NCI-H1105 (cell line): ENCODE measurements at regions not wholly inside any gene's neighbourhood (a gene's known extent, or its start where the extent isn't known, plus 50 kb on each side); places are given as distances from the start of the nearest gene placed in this dataset.

Experiments
- DNase-seq: peaks from one replicate; lab custom pipeline; 2025; lab: John Stamatoyannopoulos, UW

- no peak for DNase-seq
Observed at GRCh38 chr4:137203601-137204000, 328.7 kb downstream of the PCDH18 start.

GRCh38 chr4:137200322-137200721, 332.0 kb downstream of the PCDH18 start:
- no peak for DNase-seq

- no peak for DNase-seq
Observed at GRCh38 chr4:137198791-137199190, 333.5 kb downstream of the PCDH18 start.

DNA sequence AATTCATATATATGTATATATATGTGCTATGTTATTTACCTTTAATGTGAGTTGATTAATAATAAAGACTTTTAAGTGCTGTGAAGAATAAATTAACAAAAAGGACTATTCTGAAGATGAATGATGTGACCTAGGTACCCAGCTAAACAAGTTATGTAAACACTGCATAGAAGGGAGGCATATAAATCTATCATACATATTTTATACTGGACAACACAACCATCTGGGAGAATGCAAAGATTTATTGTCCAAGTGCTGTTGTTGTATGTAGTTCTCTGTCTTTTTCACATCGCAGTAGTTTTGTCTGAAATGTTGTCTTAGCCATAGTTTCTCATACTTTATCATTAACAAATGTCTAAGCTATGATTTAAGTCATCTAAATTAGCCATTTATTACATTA, 337.6 kb downstream of the PCDH18 start:
- DNase-seq, result no peak

GRCh38 chr4:137193564-137193963, 338.7 kb downstream of the PCDH18 start:
- DNase-seq, result no peak

DNA sequence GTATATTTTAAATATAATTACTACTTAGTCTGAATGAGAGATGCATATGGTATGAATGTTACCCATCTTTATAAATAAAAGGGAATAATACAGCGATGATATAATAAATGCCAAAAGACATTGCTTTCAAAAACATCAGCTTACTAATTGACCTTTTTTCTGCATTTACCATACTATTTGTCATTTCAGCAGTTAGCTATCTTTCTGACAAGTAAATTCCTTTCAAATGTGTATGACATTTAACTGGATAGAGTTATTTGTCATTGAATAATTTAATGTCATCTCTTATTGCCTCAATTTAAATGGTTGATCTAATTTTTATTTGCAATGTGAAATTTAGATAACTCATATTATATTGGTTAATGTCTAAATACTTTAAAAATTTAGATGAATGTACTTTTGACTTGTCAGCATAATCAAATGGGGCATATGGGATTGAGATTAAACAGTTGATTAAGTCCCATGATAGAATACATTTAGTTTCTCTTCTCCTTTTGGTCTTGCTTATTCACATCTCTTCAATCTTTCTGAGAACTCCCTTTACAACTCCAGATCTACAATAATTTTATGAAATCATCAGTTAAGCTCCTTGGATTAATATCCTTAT, 350.9 kb downstream of the PCDH18 start:
- no peak for DNase-seq

GRCh38 chr4:137180349-137180748, 351.9 kb downstream of the PCDH18 start:
- DNase-seq, result no peak

DNA sequence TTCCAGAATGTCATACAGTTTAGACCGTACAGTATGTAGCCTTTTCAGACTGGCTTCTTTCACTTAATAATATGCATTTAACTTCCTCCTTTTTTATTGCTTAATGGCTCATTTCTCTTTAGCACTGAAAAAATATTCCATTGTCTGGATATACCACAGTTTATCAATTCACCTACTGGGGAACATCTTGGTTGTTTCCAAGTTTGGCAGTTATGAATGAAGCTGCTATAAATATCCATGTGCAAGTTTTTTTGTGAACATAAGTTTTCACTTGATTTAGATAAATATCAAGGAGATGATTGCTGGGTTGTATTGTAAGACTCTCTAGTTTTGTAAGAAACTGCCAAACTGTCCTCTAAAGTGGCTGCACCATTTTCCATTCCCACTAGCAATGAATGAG, 375.5 kb downstream of the PCDH18 start:
- no peak for DNase-seq

DNA sequence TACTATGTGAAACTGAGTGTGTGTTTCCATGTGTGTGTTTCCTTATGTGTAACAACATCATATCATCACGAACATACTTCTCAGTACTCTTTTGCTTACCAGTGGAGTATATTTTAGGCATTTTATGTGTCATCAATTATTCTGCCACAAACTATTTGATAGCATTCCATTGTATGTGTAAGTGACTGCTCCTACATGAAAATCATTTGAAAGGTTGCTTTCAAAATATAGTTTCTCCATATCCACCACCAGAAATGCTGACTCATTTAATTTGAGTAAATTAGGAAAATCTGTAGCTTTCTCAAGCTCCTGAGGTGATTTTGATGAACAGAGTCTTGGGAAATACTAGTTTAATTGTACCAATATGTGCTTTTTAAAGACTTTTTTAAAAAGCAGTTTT, 376.2 kb downstream of the PCDH18 start:
- DNase-seq, result no peak

GRCh38 chr4:137131201-137131600, 401.1 kb downstream of the PCDH18 start:
- no peak for DNase-seq

GRCh38 chr4:137129845-137130244, 402.4 kb downstream of the PCDH18 start:
- no peak for DNase-seq

GRCh38 chr4:137129441-137129840, 402.9 kb downstream of the PCDH18 start:
- no peak for DNase-seq

DNA sequence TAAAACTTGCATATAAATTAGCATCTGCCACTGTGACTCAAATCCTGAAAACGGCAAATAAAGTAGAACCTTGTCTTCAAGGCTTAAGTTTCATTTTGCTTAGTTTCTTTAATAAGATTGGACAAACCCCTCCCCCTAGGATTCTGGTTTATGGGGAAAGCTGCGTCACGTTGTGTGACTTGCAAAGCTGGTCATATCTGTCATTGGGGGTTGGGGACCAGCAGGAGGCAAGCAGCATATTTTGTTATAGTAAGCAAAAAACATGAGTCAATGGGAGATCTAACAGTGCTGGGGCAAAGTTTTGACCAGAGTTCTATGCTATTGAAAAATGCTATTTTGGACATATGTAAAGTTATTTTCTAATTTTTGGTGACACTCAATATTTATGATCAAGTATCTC, 407.3 kb downstream of the PCDH18 start:
- DNase-seq, result no peak

GRCh38 chr4:137124278-137124932, 407.9 kb downstream of the PCDH18 start:
- DNase-seq, result peak; percentile 30

DNA sequence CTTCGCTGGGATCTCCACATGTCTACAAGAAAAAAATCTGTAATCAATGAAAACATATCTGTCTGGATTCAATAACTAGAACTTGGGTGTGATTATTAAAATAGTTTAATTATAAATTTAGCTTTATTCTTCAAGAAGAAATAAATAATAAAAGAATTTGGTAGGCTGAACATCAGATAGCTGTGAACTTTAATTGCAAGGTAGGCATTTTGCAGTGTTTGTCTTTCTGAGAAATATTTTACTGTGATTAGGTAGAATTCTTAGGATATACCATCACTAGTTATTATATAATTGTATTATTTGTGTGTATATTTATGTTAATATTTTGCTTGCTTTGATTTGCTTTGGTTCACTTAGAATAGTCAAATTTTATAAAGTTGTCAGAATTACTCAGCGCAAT, 409.4 kb downstream of the PCDH18 start:
- no peak for DNase-seq

GRCh38 chr4:137116144-137116543, 416.1 kb downstream of the PCDH18 start:
- no peak for DNase-seq

GRCh38 chr4:137106733-137107132, 425.6 kb downstream of the PCDH18 start:
- no peak for DNase-seq

- no peak for DNase-seq
Observed at GRCh38 chr4:137106287-137106686, 426.0 kb downstream of the PCDH18 start.

DNA sequence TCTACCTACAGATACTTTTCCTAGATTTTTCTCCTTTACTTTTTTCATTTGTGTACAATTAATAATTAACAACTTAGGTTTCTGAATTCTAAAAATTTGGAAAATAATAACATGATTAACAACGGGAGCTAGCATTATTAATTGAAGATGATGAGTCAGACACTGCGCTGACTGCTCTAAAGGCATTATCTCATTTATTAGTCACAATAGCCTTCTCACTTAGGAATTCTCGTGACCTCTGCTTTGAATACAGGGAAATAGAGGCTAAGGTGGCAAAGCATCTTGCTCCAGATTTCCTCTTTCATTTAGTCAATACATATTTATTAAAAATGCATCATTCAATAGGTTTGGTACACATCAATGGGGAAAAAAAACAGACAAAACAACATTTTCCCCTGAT, 441.3 kb downstream of the PCDH18 start:
- DNase-seq, result no peak

DNA sequence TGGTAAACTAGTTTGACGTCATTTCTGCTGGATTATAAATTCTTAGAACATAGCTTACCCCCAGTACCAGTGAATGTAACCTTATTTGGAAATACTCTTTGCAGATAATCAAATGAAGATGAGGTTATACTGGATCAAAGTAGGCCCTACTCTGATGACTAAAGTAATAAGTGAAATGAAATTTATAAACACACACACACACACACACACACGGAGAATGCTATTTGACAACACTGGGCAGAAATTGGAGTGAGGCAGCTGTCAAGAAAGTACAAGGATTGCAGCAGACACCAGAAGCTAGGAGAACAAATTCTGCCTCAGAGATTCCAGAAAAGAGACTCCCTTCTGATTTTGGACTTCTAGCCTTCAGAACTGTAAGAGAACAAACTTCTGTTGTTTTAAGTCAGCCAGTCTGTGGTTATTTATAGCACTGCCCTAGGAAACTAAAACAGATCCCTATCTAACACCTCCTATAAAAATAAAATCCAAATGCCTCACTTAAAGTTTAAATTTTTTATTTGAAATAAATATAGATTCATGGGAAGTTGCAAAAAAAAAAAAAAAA, 448.6 kb downstream of the PCDH18 start:
- no peak for DNase-seq

DNA sequence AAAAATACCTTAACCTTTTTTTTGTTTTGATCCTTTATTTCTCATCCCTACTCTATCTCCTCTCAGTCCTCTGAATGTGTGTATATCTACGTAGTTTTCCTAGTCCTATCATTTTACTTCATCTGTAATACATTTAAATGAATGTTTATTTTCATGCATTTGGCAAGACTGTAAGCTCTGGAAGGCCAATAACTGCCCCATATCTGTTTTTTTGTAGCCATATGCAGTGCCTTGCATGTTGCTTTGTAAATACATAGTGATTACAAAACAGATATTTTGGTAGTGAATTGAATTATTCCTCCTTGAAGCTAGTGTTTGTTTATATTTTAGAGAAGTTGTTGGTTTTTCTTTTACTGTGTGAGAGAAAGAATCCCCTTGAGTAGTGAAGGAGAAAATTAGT, 450.2 kb downstream of the PCDH18 start:
- DNase-seq, result no peak

- DNase-seq, result no peak
Observed at GRCh38 chr4:137076908-137077307, 455.4 kb downstream of the PCDH18 start.

DNA sequence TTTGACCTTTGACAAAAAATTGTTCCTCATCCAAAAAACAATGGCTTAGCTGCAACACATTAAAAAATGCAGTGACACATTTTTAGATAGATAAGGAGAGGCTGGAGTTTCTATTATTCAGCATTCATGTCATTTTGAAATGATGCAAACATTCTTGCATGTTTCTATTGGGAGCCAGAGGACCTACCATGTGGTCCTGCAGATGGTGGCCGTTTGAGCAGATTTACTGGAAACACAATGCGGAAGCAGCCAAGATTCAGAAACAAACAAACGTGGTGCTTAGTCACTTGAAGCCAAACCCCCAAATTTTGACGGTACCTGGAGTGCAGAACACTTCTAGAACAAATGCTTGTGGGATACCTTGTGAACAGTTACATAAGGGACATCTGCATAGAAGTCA, 456.7 kb downstream of the PCDH18 start:
- DNase-seq, result no peak

GRCh38 chr4:137070614-137071013, 461.7 kb downstream of the PCDH18 start:
- DNase-seq, result no peak
